LHCN-M2 (cell line): ENCODE measurements at regions not wholly inside any gene's neighbourhood (a gene's known extent, or its start where the extent isn't known, plus 50 kb on each side); places are given as distances from the start of the nearest gene placed in this dataset.
"Not testable (repeated sequence)": the region's sequence is repeated elsewhere in the genome, so short reads cannot be mapped to it uniquely, and the experiment has no call there.

Experiments
- DNase-seq: peaks from one replicate; pipeline ENCODE4 v3.0.0-alpha.2; 2012; ENCODE audit warnings: low read depth

- DNase-seq = not testable (repeated sequence)
Observed at GRCh38 chr6:67880343-67880742, 754.7 kb upstream of the ADGRB3 start.

DNA sequence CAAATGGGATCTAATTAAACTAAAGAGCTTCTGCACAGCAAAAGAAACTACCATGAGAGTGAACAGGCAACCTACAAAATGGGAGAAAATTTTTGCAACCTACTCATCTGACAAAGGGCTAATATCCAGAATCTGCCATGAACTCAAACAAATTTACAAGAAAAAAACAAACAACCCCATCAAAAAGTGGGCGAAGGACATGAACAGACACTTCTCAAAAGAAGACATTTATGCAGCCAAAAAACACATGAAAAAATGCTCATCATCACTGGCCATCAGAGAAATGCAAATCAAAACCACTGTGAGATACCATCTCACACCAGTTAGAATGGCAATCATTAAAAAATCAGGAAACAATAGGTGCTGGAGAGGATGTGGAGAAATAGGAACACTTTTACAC, 755.2 kb upstream of the ADGRB3 start:
- not testable (repeated sequence) for DNase-seq

GRCh38 chr6:67879105-67879904, 755.8 kb upstream of the ADGRB3 start:
- DNase-seq = not testable (repeated sequence)

DNA sequence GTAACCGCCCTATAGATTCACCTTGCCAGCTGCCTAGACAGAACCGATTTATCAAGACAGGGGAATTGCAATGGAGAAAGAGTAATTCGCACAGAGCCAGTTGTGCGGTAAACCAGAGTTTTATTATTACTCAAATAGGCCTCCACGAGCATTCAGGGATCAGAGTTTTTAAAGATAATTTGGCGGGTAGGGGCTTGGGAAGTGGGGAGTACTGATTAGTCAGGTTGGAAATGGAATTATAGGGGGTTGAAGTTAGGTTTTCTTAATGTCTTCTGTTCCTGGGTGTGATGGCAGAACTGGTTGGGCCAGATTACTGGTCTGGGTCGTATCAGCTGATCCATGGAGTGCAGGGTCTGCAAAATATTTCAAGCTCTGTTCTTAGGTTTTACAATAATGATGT, 756.9 kb upstream of the ADGRB3 start:
- DNase-seq = not testable (repeated sequence)

DNA sequence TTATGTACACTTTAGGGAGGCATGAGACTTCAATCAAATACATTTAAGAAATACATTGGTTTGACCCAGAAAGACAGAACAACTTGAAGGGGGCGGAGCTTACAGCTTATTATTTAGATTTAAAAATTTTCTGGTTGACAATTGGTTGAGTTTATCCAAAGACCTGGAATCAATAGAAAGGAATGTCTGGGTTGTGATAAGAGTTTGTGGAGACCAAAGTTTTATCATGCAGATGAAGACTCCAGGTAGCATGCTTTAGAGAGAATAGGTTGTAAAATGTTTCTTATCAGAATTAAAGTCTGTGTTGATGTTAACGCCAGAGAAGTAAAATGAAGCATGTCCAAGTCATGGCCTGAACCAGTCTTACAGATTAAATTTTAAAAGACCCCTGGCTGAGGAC, 757.8 kb upstream of the ADGRB3 start:
- no peak for DNase-seq

DNA sequence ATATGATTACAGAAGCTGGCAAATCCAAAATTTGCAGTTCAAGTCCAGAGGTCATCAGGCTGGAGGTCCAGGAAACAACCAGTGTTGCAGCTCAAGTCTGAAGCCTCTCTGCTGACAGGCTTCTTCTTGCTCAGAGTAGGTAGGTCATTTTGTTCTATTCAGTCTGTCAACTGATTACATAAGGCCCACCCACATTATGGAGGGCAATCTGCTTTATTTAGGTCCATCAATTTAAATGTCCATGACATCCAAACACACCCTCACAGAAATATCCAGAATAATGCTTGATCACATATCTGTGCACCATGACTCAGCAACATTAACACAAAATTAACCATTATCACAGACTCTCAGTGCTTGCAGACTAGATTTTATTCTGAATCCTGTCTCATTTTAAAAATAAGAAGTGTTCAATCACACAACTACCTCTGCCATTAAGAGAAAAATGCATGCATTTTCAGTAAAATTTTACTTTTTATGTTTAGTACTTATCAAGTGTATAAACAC, 759.2 kb upstream of the ADGRB3 start:
- DNase-seq = no peak

DNA sequence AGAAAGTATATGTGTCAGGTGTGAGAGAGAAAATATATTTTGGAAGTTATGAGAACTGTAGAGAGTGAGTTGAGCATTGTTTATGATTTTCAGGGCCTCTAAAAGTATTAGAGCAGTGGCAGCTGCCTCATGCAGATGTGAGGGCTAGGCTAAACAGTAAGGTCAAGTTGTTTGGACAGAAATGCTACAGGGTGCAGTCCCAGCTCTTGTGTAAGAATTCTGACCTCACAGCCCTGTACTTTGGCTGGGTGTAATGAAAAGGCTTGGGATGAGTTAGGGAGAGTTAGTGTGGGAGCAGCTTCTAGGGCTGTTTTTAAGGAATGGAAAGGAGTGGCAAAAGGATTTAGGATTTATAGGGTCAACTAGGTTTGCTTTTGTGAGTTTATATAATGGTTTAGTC, 764.8 kb upstream of the ADGRB3 start:
- DNase-seq = no peak

DNA sequence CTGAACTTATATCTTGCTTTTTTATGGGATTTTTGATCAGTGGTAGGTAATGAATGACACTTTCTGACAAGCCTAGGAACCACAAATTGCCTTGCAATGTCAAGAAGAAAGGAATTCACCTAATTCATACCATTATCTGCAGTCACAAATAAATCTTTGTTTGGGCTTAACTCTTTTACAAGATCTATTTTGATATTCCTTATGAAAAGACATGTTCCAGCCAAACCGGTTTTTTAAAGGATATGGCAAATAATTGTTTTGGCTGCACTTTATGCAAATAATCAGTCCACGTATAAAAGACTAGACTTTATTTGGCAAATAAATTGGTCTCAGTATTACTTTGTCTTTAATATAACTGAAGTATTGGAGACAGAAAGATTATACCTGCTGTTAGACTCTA, 771.7 kb upstream of the ADGRB3 start:
- DNase-seq = no peak

DNA sequence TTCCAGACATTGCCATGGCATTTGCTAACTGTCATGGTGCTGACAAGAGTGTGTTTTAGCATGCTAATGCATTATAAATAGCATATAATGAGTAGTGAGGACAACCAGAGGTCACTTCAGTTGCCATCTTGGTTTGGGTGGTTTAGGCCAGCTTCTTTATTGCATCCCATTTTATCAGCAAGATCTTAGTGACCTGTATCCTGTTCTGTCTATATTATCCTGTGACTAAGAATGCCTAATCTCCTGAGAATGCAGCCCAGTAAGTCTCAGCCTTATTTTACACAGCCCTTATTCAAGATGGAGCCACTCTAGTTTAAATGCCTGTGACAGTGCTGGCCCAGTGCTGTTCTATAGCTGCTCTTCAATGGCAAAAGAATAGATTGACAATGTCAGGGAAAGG, 781.0 kb upstream of the ADGRB3 start:
- DNase-seq = no peak

GRCh38 chr6:67839818-67840217, 795.3 kb upstream of the ADGRB3 start:
- DNase-seq = no peak

DNA sequence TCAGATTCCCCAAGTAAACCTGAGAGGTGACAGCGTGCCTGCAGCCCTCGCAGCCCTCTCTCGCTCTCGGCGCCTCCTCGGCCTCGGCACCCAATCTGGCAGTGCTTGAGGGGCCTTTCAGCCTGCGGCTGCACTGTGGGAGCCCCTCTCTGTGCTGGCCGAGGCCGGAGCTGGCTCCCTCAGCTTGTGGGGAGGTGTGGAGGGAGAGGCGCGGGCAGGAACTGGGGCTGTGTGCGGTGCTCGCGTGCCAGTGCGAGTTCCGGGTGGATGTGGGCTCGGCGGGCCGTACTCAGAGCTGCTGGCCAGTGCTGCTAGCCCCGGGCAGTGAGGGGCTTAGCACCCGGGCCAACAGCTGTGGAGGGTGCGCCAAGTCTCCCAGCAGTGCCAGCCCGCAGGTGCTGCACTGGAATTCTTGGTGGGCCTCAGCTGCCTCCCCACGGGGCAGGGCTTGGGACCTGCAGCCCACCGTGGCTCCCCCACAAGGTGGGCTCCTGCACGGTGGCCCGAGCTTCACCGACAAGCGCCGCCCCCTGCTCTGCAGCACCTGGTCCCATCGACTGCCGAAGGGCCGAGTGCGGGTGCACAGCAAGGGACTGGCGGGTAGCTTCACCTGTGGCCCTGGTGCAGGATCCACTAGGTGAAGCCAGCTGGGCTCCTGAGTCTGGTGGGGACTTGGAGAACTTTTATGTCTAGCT, 809.7 kb upstream of the ADGRB3 start:
- no peak for DNase-seq

DNA sequence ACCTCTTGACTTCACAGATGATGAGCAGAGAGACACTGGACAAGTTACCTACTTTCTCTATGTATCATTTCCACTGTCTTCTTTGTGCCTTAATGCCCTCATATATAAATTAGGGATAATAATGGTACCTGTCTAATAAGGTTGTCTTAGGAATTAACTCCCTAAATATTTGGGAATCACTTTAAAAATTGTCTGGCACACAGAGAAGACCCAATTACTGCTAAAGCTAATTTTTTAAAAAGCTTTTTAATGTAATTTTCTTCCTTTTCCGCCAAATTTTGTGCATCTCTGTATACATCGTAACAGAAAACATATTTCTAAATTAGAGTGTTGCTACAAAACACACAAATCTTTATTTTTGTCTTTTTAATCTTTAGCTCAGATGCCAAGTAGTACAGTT, 816.8 kb upstream of the ADGRB3 start:
- DNase-seq = no peak

DNA sequence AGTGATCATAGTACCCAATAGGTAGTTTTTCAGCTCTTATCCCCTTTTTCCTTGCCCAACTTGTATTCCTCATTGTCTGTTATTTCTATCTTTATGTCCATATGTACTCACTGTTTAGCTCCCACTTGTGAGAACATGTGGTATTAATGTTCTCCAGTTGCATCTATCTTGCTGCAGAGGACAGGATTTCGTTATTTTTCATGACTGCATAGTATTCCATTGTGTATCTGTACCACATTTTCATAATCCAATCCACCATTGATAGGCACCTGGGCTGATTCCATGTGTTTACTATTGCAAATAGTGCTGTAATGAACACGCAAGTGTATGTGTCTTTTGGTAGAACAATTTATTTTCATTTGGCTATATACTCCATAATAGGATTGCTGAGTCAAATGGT, 819.5 kb upstream of the ADGRB3 start:
- no peak for DNase-seq

- DNase-seq = no peak
Observed at GRCh38 chr6:67814262-67814661, 820.8 kb upstream of the ADGRB3 start.

- DNase-seq = no peak
Observed at GRCh38 chr6:67812693-67813092, 822.4 kb upstream of the ADGRB3 start.

DNA sequence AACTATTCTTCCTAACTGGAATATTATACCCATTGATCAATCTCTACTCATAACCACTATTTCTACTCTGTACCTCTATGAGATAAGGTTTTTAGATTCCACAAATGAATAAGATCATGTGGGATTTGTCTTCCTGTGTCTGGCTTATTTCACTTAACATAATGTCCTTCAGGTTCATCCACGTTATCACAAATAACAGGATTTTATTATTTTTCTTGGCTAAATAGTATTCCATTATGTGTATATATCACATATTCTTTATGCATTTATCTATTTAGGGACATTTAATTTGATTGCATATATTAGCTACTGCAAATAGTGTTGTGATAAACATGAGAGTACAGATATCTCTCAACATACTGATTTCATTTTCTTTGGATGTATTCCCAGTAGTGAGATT, 823.0 kb upstream of the ADGRB3 start:
- DNase-seq = no peak

GRCh38 chr6:67811239-67812037, 823.6 kb upstream of the ADGRB3 start:
- DNase-seq = no peak

DNA sequence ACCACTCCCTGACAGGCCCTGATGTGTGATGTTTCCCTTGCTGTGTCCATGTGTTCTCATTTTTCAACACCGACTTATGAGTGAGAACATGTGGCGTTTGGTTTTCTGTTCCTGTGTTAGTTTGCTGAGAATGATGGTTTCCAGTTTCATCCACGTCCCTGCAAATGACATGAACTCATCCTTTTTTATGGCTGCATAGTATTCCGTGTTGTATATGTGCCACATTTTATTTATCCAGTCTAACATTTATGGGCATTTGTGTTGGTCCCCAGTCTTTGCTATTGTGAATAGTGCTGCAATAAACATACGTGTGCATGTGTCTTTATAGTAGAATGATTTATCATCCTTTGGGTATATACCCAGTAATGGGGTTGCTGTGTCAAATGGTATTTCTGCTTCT, 830.3 kb upstream of the ADGRB3 start:
- not testable (repeated sequence) for DNase-seq

DNA sequence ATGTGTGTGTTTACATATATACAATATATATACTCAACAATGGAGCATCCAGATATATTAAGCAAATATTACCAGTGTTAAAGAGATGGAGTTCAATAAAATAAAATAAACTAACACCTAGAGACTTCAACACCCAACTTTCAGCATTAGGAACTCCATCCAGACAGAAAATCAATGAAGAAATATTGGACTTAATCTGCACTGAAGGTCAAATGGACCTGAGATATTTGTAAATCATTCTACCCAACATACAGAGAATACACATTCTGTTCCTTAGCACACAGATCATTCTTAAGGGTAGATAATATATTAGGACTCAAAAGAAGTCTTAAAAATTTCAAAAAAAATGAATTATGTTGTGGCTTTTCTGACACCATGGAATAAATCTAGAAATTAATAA, 832.3 kb upstream of the ADGRB3 start:
- no peak for DNase-seq

DNA sequence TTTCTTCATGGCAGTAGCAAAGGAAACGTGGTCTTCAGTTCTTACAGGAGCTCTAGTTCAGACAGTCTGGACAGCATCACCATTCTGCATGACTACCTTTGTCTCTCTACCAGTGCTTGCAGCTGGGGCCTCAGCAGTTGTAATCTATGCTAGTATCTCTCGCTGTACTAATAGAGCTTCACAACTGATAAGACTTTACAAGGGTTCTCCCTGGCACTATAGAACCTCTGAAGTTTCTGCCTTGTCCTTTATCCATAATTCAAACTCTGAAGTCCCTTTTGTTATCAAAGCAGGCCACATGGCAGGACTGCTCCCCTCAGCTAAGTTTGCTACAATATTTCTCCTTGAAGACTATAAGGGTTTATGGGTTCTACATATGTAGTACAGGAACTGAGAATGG, 842.1 kb upstream of the ADGRB3 start:
- no peak for DNase-seq

- DNase-seq = no peak
Observed at GRCh38 chr6:67790569-67790968, 844.5 kb upstream of the ADGRB3 start.

DNA sequence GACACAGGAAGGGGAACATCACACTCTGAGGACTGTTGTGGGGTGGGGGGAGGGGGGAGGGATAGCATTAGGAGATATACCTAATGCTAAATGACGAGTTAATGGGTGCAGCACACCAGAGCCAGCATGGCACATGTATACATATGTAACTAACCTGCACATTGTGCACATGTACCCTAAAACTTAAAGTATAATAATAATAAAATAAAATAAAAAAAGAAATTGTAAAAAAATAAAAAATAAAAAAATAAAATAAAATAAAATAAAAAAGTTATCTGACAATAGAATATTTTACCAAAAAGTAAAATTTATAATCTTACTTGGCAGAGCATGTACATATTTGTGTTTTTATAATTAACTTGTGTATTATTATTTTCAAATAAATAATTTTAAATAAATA, 848.0 kb upstream of the ADGRB3 start:
- not testable (repeated sequence) for DNase-seq
